ENCODE measurements at regions not wholly inside any gene's neighbourhood (a gene's known extent, or its start where the extent isn't known, plus 50 kb on each side); places are given as distances from the start of the nearest gene placed in this dataset.

DNA sequence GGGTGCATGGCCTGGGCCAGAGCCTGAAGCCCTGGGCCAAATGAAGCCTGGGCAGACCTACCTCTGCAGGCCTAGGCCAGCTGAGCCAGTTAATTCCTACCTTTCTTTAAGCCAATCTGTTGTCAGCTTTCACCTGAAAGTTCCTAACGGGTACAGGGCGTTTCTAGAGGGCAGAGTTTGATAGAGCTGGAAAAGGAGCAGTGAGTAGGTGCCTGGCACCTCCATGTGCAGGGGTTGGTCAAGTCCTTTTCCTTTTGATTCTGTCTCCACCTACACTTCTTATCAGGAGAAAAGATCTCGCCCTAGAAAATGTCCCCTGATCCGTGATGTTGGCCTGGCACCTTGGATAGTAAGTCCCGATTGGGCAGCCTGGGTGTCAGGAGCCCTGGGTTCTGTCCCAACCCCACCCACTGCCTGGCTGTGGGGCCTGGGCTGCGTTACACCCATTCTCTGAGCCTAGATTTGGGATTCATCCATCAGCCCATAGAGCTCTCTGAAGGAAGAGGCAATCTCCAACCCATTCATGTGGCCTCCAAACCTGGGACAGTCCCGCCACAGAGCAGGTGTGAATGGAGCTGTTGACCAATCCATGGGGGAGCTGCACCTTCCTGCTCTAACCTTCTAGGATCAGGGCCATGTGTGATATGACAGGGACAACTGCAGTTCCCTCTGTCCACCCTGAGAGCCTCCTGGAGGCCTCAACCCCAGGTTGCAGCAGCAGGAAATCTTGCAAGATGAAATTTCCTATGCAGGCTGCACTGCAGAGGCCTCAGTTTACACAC lies 304.3 kb downstream of the MATN1 start:
- DNase-seq (no peak), ATAC-seq (no peak)
- H3K9me3 ChIP-seq: no peaks in the 10 kb centered on the region
- H3K27ac ChIP-seq: no peak overlapping the region
- TF ChIP-seq, protein P1, sequence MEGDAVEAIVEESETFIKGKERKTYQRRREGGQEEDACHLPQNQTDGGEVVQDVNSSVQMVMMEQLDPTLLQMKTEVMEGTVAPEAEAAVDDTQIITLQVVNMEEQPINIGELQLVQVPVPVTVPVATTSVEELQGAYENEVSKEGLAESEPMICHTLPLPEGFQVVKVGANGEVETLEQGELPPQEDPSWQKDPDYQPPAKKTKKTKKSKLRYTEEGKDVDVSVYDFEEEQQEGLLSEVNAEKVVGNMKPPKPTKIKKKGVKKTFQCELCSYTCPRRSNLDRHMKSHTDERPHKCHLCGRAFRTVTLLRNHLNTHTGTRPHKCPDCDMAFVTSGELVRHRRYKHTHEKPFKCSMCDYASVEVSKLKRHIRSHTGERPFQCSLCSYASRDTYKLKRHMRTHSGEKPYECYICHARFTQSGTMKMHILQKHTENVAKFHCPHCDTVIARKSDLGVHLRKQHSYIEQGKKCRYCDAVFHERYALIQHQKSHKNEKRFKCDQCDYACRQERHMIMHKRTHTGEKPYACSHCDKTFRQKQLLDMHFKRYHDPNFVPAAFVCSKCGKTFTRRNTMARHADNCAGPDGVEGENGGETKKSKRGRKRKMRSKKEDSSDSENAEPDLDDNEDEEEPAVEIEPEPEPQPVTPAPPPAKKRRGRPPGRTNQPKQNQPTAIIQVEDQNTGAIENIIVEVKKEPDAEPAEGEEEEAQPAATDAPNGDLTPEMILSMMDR (IDR thresholded peaks at IDR 0.05 in 4 of 5, conservative IDR thresholded peaks at IDR 0.05 in 1 of 5): no peak
- H3K4me1 ChIP-seq: no peaks in the 10 kb centered on the region
- intact Hi-C loops (cut with DNase I; ENCODE audit: low total_unique reads) (no loop called here), in situ Hi-C loops (cut with MboI; ENCODE audit: low sequenced_read_pairs in 4 of 4) (no loop called here)
- H3K27me3 ChIP-seq: peaks cover 0 to 2% (median 0%) of the 10 kb centered on the region in 3 donors
- no peaks in the 10 kb centered on the region for H3K36me3 ChIP-seq
- H3K4me3 ChIP-seq: no peak overlapping the region

DNA sequence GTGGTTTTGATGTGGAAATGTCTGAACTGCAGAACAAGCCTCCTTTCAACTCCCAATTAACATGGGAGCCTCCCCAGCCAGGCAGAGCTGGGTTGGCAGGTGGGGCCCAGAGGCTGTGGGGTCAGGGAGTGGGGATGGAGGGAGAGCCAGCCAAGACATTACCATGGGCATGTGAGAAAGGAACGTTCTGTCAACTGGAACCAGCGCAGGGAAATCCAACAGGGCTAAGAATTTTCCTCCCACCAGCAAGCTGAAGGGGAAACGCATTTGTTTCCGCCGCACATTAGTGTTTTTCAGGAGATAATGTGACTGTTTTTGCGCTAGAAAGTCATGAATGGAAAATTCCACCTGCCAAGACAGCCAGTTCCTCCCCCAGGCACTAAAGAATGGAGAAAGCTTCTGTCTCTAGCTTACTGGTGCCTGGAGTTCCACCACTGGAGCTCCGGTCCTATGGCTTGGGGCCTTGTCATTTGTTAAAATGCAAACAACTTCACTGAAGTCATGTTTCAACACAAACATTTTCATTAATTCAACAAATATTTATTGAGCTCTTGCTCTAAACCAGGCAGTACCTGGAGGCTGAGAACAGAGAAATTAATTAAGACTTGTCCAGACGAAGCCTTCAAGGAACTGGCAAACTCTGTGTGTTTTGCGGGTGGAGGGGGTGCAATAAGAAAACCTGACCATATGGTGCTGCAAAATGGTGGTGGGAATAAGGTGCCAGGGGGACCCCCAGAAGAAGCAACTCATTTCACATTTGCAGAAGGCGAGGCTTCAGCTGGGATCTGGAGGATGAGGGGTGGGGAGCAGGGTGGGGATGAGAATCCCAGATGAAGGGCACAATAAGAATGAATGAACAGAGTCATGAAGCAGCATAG lies 305.1 kb downstream of the MATN1 start:
- no peak for DNase-seq
- no peaks in the 10 kb centered on the region for H3K9me3 ChIP-seq
- no peak overlapping the region for H3K27ac ChIP-seq
- in situ Hi-C loops (cut with MboI; ENCODE audit: low sequenced_read_pairs in 4 of 4) (no loop called here), intact Hi-C loops (cut with DNase I; ENCODE audit: low total_unique reads) (no loop called here)
- TF ChIP-seq POLR2A (IDR thresholded peaks at IDR 0.05): no peak
- H3K4me3 ChIP-seq: no peak overlapping the region
- no peaks in the 10 kb centered on the region for H3K4me1 ChIP-seq
- H3K27me3 ChIP-seq: no peaks in the 10 kb centered on the region
- no peaks in the 10 kb centered on the region for H3K36me3 ChIP-seq
- ATAC-seq: no peak

- H3K4me3 ChIP-seq: no peak overlapping the region
- H3K27me3 ChIP-seq: no peaks in the 10 kb centered on the region
- H3K9me3 ChIP-seq: no peaks in the 10 kb centered on the region
- no peak overlapping the region for H3K27ac ChIP-seq
- no peaks in the 10 kb centered on the region for H3K4me1 ChIP-seq
- ATAC-seq (no peak), DNase-seq (no peak)
- in situ Hi-C loops (cut with MboI; ENCODE audit: low sequenced_read_pairs in 4 of 4) (no loop called here), intact Hi-C loops (cut with DNase I; ENCODE audit: low total_unique reads) (no loop called here)
- no peak for TF ChIP-seq POLR2A (IDR thresholded peaks at IDR 0.05)
- TF ChIP-seq, protein P1 (IDR thresholded peaks at IDR 0.05 in 4 of 5, conservative IDR thresholded peaks at IDR 0.05 in 1 of 5): no peak
- no peaks in the 10 kb centered on the region for H3K36me3 ChIP-seq
These were observed 305.7 kb downstream of the MATN1 start for GRCh38 chr1:30417701-30418046.

DNA sequence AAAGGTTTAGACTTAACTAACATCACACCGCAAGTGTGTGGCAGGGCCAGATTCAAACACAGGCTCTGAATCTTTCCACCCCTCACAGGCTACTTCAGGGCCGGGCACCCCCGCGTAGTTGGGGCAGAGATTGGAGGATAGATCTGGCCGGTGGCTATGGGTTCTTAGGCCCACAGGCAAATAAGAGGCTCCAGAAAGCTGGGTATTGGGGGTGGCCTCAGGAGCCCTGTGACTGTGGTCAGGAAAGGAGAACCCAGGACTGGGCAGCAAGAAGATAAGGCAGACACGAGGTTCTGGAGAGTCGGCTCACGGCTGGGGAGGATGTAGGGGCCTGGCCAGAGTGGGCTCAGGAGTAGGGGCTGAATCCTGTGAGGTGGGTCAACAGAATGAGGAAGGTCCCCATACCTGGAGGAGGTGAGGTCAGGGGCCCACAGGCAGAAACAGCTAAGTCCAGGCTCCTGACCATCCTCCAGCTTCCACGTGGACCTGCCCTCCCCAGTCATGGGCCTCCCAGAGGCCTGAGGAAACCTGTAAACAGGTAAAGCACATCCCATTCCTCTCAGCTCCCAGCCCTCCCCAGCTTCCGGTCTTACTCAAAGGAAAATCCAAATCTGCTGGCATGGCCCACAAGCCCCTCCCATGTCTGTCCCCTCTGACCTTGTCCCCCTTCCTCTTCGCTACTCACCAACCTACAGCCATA lies 306.2 kb downstream of the MATN1 start:
- no peaks in the 10 kb centered on the region for H3K36me3 ChIP-seq
- no peak overlapping the region for H3K27ac ChIP-seq
- H3K9me3 ChIP-seq: no peaks in the 10 kb centered on the region
- no peaks in the 10 kb centered on the region for H3K4me1 ChIP-seq
- ATAC-seq (no peak), DNase-seq (no peak)
- H3K4me3 ChIP-seq: no peak overlapping the region
- H3K27me3 ChIP-seq: no peaks in the 10 kb centered on the region
- in situ Hi-C loops (cut with MboI; ENCODE audit: low sequenced_read_pairs in 4 of 4) (no loop called here), intact Hi-C loops (cut with DNase I; ENCODE audit: low total_unique reads) (no loop called here)
- TF ChIP-seq POLR2A (IDR thresholded peaks at IDR 0.05): no peak
- TF ChIP-seq, protein P1 (IDR thresholded peaks at IDR 0.05 in 4 of 5, conservative IDR thresholded peaks at IDR 0.05 in 1 of 5): no peak

Data from gastrocnemius medialis (tissue), 4 donors.